ENCODE measurements at regions not wholly inside any gene's neighbourhood (a gene's known extent, or its start where the extent isn't known, plus 50 kb on each side); places are given as distances from the start of the nearest gene placed in this dataset.

DNA sequence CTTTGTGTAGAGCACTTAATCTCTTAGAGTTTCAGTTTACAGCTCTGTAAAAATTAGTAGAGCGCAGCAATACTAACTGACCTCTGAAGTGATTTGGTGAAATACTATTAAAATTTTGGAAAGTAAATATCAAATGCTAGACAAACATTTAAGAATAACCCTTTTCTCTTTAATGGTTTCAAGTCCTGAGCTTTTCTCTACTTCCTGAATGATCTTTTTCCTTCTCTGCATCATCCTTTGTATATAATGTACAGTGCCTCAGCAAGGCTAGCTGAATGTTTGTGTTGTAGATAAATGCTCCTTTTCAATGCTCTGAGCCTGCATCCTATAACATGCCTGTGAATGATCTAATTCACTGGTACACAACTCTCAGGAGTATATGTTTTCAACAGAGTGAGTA is 272.9 kb downstream of the ADGRL2 start:
- POLR2A ChIA-PET (ENCODE audit: low non-redundant PET) = no interaction called here
- Histone ChIP-seq H3K27ac (ENCODE audit: low read depth, low read length, poor library complexity, severe bottlenecking) (no peak overlapping the region), H3K36me3 (ENCODE audit: insufficient read depth, low read length, poor library complexity, severe bottlenecking) (no peaks in the 10 kb centered on the region), H3K4me3 (ENCODE audit: low read depth, low read length, poor library complexity, severe bottlenecking) (no peak overlapping the region), H3K27me3 (replicated peaks; ENCODE audit: insufficient read depth, low read depth, low read length, poor library complexity) (no peaks in the 10 kb centered on the region), H3K4me1 (ENCODE audit: insufficient read depth, low read length, poor library complexity, severe bottlenecking) (no peaks in the 10 kb centered on the region), H3K9me3 (ENCODE audit: low read depth, low read length, poor library complexity, severe bottlenecking) (no peaks in the 10 kb centered on the region)
- no TSS peak for BruUV-seq (replicated peaks)
- no peak for DNase-seq (ENCODE audit: low spot score)
- TF ChIP-seq CTCF (conservative IDR thresholded peaks at IDR 0.05; ENCODE audit: low read depth, low read length) (no peak), EZH2 (IDR thresholded peaks at IDR 0.05; ENCODE audit: borderline replicate concordance, low read depth, low read length, poor library complexity, severe bottlenecking) (no peak)
- intact Hi-C loops (cut with micrococcal nuclease; ENCODE audit: unreplicated experiment) = no loop called here
- CTCF ChIA-PET = no interaction called here

DNA sequence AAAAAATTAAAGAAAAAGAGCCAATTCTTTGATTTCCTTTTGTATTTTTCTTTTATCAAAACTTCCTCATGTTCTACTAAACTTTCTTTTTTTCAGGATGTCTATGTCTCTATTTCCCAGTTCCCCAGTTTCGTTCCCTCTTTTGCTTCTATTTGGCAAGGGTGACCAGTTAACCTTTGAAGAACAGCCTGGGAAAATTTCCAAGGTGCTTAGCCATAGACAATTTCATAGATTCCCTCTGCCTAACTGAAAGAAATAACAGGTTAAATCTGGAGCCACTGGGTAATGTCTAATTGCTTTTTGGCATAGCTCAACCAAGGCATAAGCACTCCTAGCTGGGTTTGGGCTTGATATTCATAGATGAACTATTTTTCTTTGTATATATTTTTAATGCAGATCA is 272.3 kb downstream of the ADGRL2 start:
- Histone ChIP-seq H3K27ac (ENCODE audit: low read depth, low read length, poor library complexity, severe bottlenecking) (no peak overlapping the region), H3K4me3 (ENCODE audit: low read depth, low read length, poor library complexity, severe bottlenecking) (no peak overlapping the region), H3K36me3 (ENCODE audit: insufficient read depth, low read length, poor library complexity, severe bottlenecking) (no peaks in the 10 kb centered on the region), H3K27me3 (replicated peaks; ENCODE audit: insufficient read depth, low read depth, low read length, poor library complexity) (no peaks in the 10 kb centered on the region), H3K4me1 (ENCODE audit: insufficient read depth, low read length, poor library complexity, severe bottlenecking) (no peaks in the 10 kb centered on the region), H3K9me3 (ENCODE audit: low read depth, low read length, poor library complexity, severe bottlenecking) (no peaks in the 10 kb centered on the region)
- ChIA-PET POLR2A (ENCODE audit: low non-redundant PET) (no interaction called here), CTCF (no interaction called here)
- BruUV-seq (replicated peaks) = no TSS peak
- DNase-seq (ENCODE audit: low spot score) = no peak
- TF ChIP-seq EZH2 (IDR thresholded peaks at IDR 0.05; ENCODE audit: borderline replicate concordance, low read depth, low read length, poor library complexity, severe bottlenecking) = no peak
- no peak for TF ChIP-seq CTCF (conservative IDR thresholded peaks at IDR 0.05; ENCODE audit: low read depth, low read length)
- intact Hi-C loops (cut with micrococcal nuclease; ENCODE audit: unreplicated experiment) = no loop called here

DNA sequence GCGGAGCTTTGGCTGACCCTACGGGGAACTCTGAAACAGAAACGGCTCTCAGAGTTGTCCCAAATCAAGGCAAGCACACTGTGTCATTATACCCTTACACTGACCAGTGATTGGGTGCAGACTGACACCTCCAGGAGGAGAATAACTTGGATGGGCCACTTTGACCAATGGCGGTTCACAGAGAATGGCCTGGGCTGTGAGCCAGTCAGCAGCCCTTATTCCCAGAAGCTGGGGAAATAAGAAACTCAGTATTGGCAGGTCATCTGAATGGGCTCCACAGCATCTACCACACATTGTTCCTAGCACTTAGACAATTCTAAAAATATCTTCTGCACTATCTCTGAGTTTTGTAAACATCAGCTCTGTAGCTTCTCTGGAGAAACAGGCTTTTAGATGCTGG is 265.2 kb downstream of the ADGRL2 start:
- no peaks in the 10 kb centered on the region for H3K27me3 ChIP-seq (replicated peaks; ENCODE audit: insufficient read depth, low read depth, low read length, poor library complexity)

DNA sequence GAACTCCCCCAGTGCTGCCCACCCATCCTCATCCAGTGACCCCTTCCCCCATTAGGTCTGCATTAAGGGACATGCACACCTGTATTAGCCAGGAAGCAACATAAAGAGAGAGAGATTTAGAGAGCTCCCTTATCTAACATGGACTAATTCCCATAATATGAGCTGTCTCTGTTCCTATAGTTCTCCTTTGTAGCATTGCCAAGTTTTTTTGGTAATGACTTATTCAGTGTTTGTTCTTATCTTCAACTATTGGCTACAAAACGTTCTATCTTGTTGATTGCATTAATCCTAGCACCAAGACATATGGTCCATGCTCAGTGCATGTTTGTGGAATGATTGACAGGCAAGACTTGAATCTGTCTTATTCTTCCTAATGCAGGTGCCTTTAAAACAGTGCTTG is 264.0 kb downstream of the ADGRL2 start:
- H3K4me1 ChIP-seq (ENCODE audit: insufficient read depth, low read length, poor library complexity, severe bottlenecking) = no peaks in the 10 kb centered on the region
- no peak for DNase-seq (ENCODE audit: low spot score)
- no peaks in the 10 kb centered on the region for H3K27me3 ChIP-seq (replicated peaks; ENCODE audit: insufficient read depth, low read depth, low read length, poor library complexity)
- H3K4me3 ChIP-seq (ENCODE audit: low read depth, low read length, poor library complexity, severe bottlenecking) = no peak overlapping the region
- H3K9me3 ChIP-seq (ENCODE audit: low read depth, low read length, poor library complexity, severe bottlenecking) = no peaks in the 10 kb centered on the region
- CTCF ChIA-PET = no interaction called here
- H3K36me3 ChIP-seq (ENCODE audit: insufficient read depth, low read length, poor library complexity, severe bottlenecking) = no peaks in the 10 kb centered on the region
- intact Hi-C loops (cut with micrococcal nuclease; ENCODE audit: unreplicated experiment) = no loop called here
- POLR2A ChIA-PET (ENCODE audit: low non-redundant PET) = no interaction called here
- H3K27ac ChIP-seq (ENCODE audit: low read depth, low read length, poor library complexity, severe bottlenecking) = no peak overlapping the region
- no peak for TF ChIP-seq EZH2 (IDR thresholded peaks at IDR 0.05; ENCODE audit: borderline replicate concordance, low read depth, low read length, poor library complexity, severe bottlenecking)
- TF ChIP-seq CTCF (conservative IDR thresholded peaks at IDR 0.05; ENCODE audit: low read depth, low read length) = no peak
- no TSS peak for BruUV-seq (replicated peaks)

More for the DNA sequence above, 265.2 kb downstream of the ADGRL2 start:
- Histone ChIP-seq H3K27ac (ENCODE audit: low read depth, low read length, poor library complexity, severe bottlenecking) (no peak overlapping the region), H3K9me3 (ENCODE audit: low read depth, low read length, poor library complexity, severe bottlenecking) (no peaks in the 10 kb centered on the region), H3K4me3 (ENCODE audit: low read depth, low read length, poor library complexity, severe bottlenecking) (no peak overlapping the region), H3K36me3 (ENCODE audit: insufficient read depth, low read length, poor library complexity, severe bottlenecking) (no peaks in the 10 kb centered on the region), H3K4me1 (ENCODE audit: insufficient read depth, low read length, poor library complexity, severe bottlenecking) (no peaks in the 10 kb centered on the region)
- intact Hi-C loops (cut with micrococcal nuclease; ENCODE audit: unreplicated experiment) = no loop called here
- no peak for DNase-seq (ENCODE audit: low spot score)
- POLR2A ChIA-PET (ENCODE audit: low non-redundant PET) = no interaction called here
- CTCF ChIA-PET = no interaction called here
- BruUV-seq (replicated peaks) = no TSS peak
- no peak for TF ChIP-seq EZH2 (IDR thresholded peaks at IDR 0.05; ENCODE audit: borderline replicate concordance, low read depth, low read length, poor library complexity, severe bottlenecking)

All from A673 (cell line).